Caco-2 (cell line): ENCODE measurements at regions not wholly inside any gene's neighbourhood (a gene's known extent, or its start where the extent isn't known, plus 50 kb on each side); places are given as distances from the start of the nearest gene placed in this dataset.

Source experiments
- BruUV-seq: library from RNA; stranded (reverse); fragments of 400-500 nt; replicated peaks from 2 replicates; lab custom pipeline; 2021; lab: Mats Ljungman, UMichigan
- CTCF ChIA-PET: fragments of 300-600 bp; sonication (Branson Sonifier 250); formaldehyde crosslinking; loops from one replicate; lab custom pipeline; 2022; ENCODE audit warnings: antibody characterized with exemption; lab: Charles Lee
- POLR2A ChIA-PET: fragments of 300-600 bp; sonication (Branson Sonifier 250); formaldehyde crosslinking; loops from one replicate; lab custom pipeline; 2022; ENCODE audit warnings: antibody characterized with exemption; lab: Charles Lee
- DNase-seq, 2 experiments: peaks; one replicate each; pipeline versions ENCODE4 v3.0.0 to v3.0.0-alpha.2; 2020 to 2022
- H3K27me3 ChIP-seq: replicated peaks from 2 replicates; pipeline ENCODE4 v1.6.0; 2011; ENCODE audit warnings: low read length; ENCODE audit not compliant: control insufficient read depth, insufficient read depth
- H3K36me3 ChIP-seq: 2 replicates; pipeline ENCODE4 v1.5.1; 2011; ENCODE audit warnings: low read length; ENCODE audit not compliant: control insufficient read depth, insufficient read depth
- H3K4me1 ChIP-seq: fragments of 250-450 bp; sonication (Bioruptor Pico); 2 replicates; pipeline ENCODE4 v1.5.1; 2020; ENCODE audit warnings: mild to moderate bottlenecking
- H3K4me3 ChIP-seq: 2 replicates; pipeline ENCODE4 v1.5.1; 2011; ENCODE audit warnings: low read depth, mild to moderate bottlenecking, control low read depth, low read length
- H3K9me3 ChIP-seq: fragments of 250-450 bp; sonication (Bioruptor Pico); 2 replicates; pipeline ENCODE4 v1.5.1; 2020; ENCODE audit warnings: mild to moderate bottlenecking, moderate library complexity
- H3K27ac Mint-ChIP-seq: one replicate; pipeline ENCODE4 v1.8.0; 2022; ENCODE audit warnings: mixed read lengths; ENCODE audit not compliant: unreplicated experiment
- H3K27me3 Mint-ChIP-seq: one replicate; pipeline ENCODE4 v1.8.0; 2022; ENCODE audit warnings: mixed read lengths; ENCODE audit not compliant: insufficient read depth, unreplicated experiment
- H3K36me3 Mint-ChIP-seq: one replicate; pipeline ENCODE4 v1.8.0; 2022; ENCODE audit warnings: mild to moderate bottlenecking, mixed read lengths; ENCODE audit not compliant: insufficient read depth, unreplicated experiment
- H3K4me1 Mint-ChIP-seq: one replicate; pipeline ENCODE4 v1.8.0; 2022; ENCODE audit warnings: low read depth, mixed read lengths; ENCODE audit not compliant: unreplicated experiment
- H3K4me3 Mint-ChIP-seq: one replicate; pipeline ENCODE4 v1.8.0; 2022; ENCODE audit warnings: mild to moderate bottlenecking, moderate library complexity, mixed read lengths; ENCODE audit not compliant: unreplicated experiment
- H3K9me3 Mint-ChIP-seq: one replicate; pipeline ENCODE4 v1.8.0; 2022; ENCODE audit warnings: mixed read lengths; ENCODE audit not compliant: unreplicated experiment
- CTCF ChIP-seq, 2 experiments: fragments of 200-600 bp in 1 of 2; IDR thresholded peaks; 1 replicate in 1 of 2; 2 replicates in 1 of 2; pipeline versions ENCODE4 v1.5.1 to v1.8.0; 2011 to 2022; ENCODE audit warnings: antibody characterized with exemption in 1 of 2, control low read depth in 1 of 2, inconsistent platforms in 1 of 2, low read depth in 1 of 2, low read length in 1 of 2, mild to moderate bottlenecking in 1 of 2, moderate library complexity in 1 of 2; ENCODE audit not compliant: insufficient read depth in 1 of 2, severe bottlenecking in 1 of 2, unreplicated experiment in 1 of 2
- intact Hi-C: fragments of 100-400 bp; cut with micrococcal nuclease; formaldehyde crosslinking; loops from one replicate; pipeline ENCODE4 v1.10.0; 2022; ENCODE audit not compliant: unreplicated experiment

GRCh38 chr2:144999936-145000335 lies 480.0 kb upstream of the ZEB2 start:
- CTCF ChIA-PET: no interaction called here
- H3K27ac Mint-ChIP-seq: no peak overlapping the region
- Histone ChIP-seq H3K4me3 (no peak overlapping the region), H3K27me3 (no peaks in the 10 kb centered on the region), H3K9me3 (no peaks in the 10 kb centered on the region), H3K4me1 (no peaks in the 10 kb centered on the region), H3K36me3 (no peaks in the 10 kb centered on the region)
- intact Hi-C loops: no loop called here
- POLR2A ChIA-PET: no interaction called here
- H3K27me3 Mint-ChIP-seq: peaks cover 6% of the 10 kb centered on the region
- no TSS peak for BruUV-seq
- H3K4me1 Mint-ChIP-seq: no peaks in the 10 kb centered on the region
- H3K36me3 Mint-ChIP-seq: no peaks in the 10 kb centered on the region
- TF ChIP-seq CTCF (IDR thresholded peaks at IDR 0.05; ENCODE audit: insufficient read depth in 1 of 2, low read depth in 1 of 2, low read length in 1 of 2, severe bottlenecking in 1 of 2, unreplicated experiment in 1 of 2): no peak
- no peak overlapping the region for H3K4me3 Mint-ChIP-seq
- DNase-seq: no peak
- no peaks in the 10 kb centered on the region for H3K9me3 Mint-ChIP-seq

- Histone ChIP-seq H3K27me3 (no peaks in the 10 kb centered on the region), H3K9me3 (no peaks in the 10 kb centered on the region), H3K4me3 (no peak overlapping the region), H3K36me3 (no peaks in the 10 kb centered on the region), H3K4me1 (no peaks in the 10 kb centered on the region)
- no peak for DNase-seq
- CTCF ChIA-PET: no interaction called here
- peaks cover 9% of the 10 kb centered on the region for H3K27me3 Mint-ChIP-seq
- no peaks in the 10 kb centered on the region for H3K9me3 Mint-ChIP-seq
- no peak overlapping the region for H3K4me3 Mint-ChIP-seq
- intact Hi-C loops: no loop called here
- BruUV-seq: no TSS peak
- TF ChIP-seq CTCF (IDR thresholded peaks at IDR 0.05; ENCODE audit: insufficient read depth in 1 of 2, low read depth in 1 of 2, low read length in 1 of 2, severe bottlenecking in 1 of 2, unreplicated experiment in 1 of 2): no peak
- no peak overlapping the region for H3K27ac Mint-ChIP-seq
- no peaks in the 10 kb centered on the region for H3K4me1 Mint-ChIP-seq
- POLR2A ChIA-PET: no interaction called here
- no peaks in the 10 kb centered on the region for H3K36me3 Mint-ChIP-seq
These were observed 479.4 kb upstream of the ZEB2 start for GRCh38 chr2:144999071-144999875.

GRCh38 chr2:144998435-144998834 lies 478.5 kb upstream of the ZEB2 start:
- no peaks in the 10 kb centered on the region for H3K36me3 ChIP-seq
- H3K4me1 Mint-ChIP-seq: no peaks in the 10 kb centered on the region
- no TSS peak for BruUV-seq
- peaks cover 12% of the 10 kb centered on the region for H3K27me3 Mint-ChIP-seq
- no peak for TF ChIP-seq CTCF (IDR thresholded peaks at IDR 0.05; ENCODE audit: insufficient read depth in 1 of 2, low read depth in 1 of 2, low read length in 1 of 2, severe bottlenecking in 1 of 2, unreplicated experiment in 1 of 2)
- no peaks in the 10 kb centered on the region for H3K27me3 ChIP-seq
- no peak overlapping the region for H3K27ac Mint-ChIP-seq
- no peaks in the 10 kb centered on the region for H3K36me3 Mint-ChIP-seq
- ChIA-PET CTCF (no interaction called here), POLR2A (no interaction called here)
- intact Hi-C loops: no loop called here
- no peaks in the 10 kb centered on the region for H3K9me3 Mint-ChIP-seq
- H3K4me1 ChIP-seq: no peaks in the 10 kb centered on the region
- H3K9me3 ChIP-seq: no peaks in the 10 kb centered on the region
- no peak for DNase-seq
- no peak overlapping the region for H3K4me3 Mint-ChIP-seq
- H3K4me3 ChIP-seq: no peak overlapping the region
